Astrocyte (in vitro differentiated cells and primary cell): ENCODE measurements at regions not wholly inside any gene's neighbourhood (a gene's known extent, or its start where the extent isn't known, plus 50 kb on each side); places are given as distances from the start of the nearest gene placed in this dataset.

Experiments used
- DNase-seq: peaks from one replicate; pipeline ENCODE4 v3.0.0-alpha.2; 2010; ENCODE audit warnings: low read depth
- FAIRE-seq: peaks from 2 replicates; lab custom pipeline; 2011; peaks lifted over from hg19 to GRCh38; lab: Jason Lieb, UNC
- H2AFZ ChIP-seq: 2 replicates; pipeline ENCODE4 v1.6.0; 2012; ENCODE audit warnings: low read depth, low read length, inconsistent platforms
- H3K27ac ChIP-seq: 2 replicates; pipeline ENCODE4 v1.5.1; 2011; ENCODE audit warnings: low read depth, low read length, inconsistent platforms
- H3K27me3 ChIP-seq: 2 replicates; pipeline ENCODE4 v1.6.0; 2011; ENCODE audit warnings: low read length, inconsistent platforms; ENCODE audit not compliant: insufficient read depth
- H3K36me3 ChIP-seq: 2 replicates; pipeline ENCODE4 v1.5.1; 2011; ENCODE audit warnings: low read length, inconsistent platforms; ENCODE audit not compliant: insufficient read depth
- H3K4me1 ChIP-seq: 2 replicates; pipeline ENCODE4 v1.5.1; 2011; ENCODE audit warnings: low read length, inconsistent platforms; ENCODE audit not compliant: insufficient read depth
- H3K4me2 ChIP-seq: 2 replicates; pipeline ENCODE4 v1.6.0; 2012; ENCODE audit warnings: low read length, inconsistent platforms
- H3K4me3 ChIP-seq: 2 replicates; pipeline ENCODE4 v1.5.1; 2011; ENCODE audit warnings: low read depth, mild to moderate bottlenecking, low read length, inconsistent platforms; ENCODE audit not compliant: insufficient read depth
- H3K79me2 ChIP-seq: 2 replicates; pipeline ENCODE4 v1.6.0; 2012; ENCODE audit warnings: mild to moderate bottlenecking, low read length, inconsistent platforms; ENCODE audit not compliant: insufficient read depth
- H3K9ac ChIP-seq: 2 replicates; pipeline ENCODE4 v1.6.0; 2012; ENCODE audit warnings: mild to moderate bottlenecking, low read length, inconsistent platforms
- H3K9me3 ChIP-seq: 2 replicates; pipeline ENCODE4 v1.5.1; 2012; ENCODE audit warnings: low read depth, mild to moderate bottlenecking, low read length, inconsistent platforms; ENCODE audit not compliant: insufficient read depth
- H4K20me1 ChIP-seq: 2 replicates; pipeline ENCODE4 v1.6.0; 2012; ENCODE audit warnings: low read length, inconsistent platforms; ENCODE audit not compliant: insufficient read depth
- H3K27ac Mint-ChIP-seq: one replicate; pipeline ENCODE4 v1.8.0; 2021; ENCODE audit warnings: mild to moderate bottlenecking, mixed read lengths; ENCODE audit not compliant: unreplicated experiment
- H3K27me3 Mint-ChIP-seq: one replicate; pipeline ENCODE4 v1.8.0; 2021; ENCODE audit warnings: low read depth, mixed read lengths; ENCODE audit not compliant: unreplicated experiment
- H3K36me3 Mint-ChIP-seq: one replicate; pipeline ENCODE4 v1.8.0; 2021; ENCODE audit warnings: low read depth, mixed read lengths; ENCODE audit not compliant: unreplicated experiment
- H3K4me1 Mint-ChIP-seq: one replicate; pipeline ENCODE4 v1.8.0; 2021; ENCODE audit warnings: low read depth, mixed read lengths; ENCODE audit not compliant: unreplicated experiment
- H3K4me3 Mint-ChIP-seq: one replicate; pipeline ENCODE4 v1.8.0; 2021; ENCODE audit warnings: mild to moderate bottlenecking, moderate library complexity, mixed read lengths; ENCODE audit not compliant: unreplicated experiment
- H3K9me3 Mint-ChIP-seq: one replicate; pipeline ENCODE4 v1.8.0; 2021; ENCODE audit warnings: mild to moderate bottlenecking, mixed read lengths; ENCODE audit not compliant: unreplicated experiment
- CTCF ChIP-seq: IDR thresholded peaks from 2 replicates; pipeline ENCODE4 v1.5.1; 2011; ENCODE audit warnings: low read depth, mild to moderate bottlenecking, inconsistent platforms, low read length, moderate library complexity; ENCODE audit not compliant: insufficient read depth
- EZH2 ChIP-seq: IDR thresholded peaks from 2 replicates; pipeline ENCODE4 v1.6.1; 2012; ENCODE audit warnings: mild to moderate bottlenecking, low read length, inconsistent platforms; ENCODE audit not compliant: insufficient read depth

GRCh38 chr3:180290300-180290699 lies 253.6 kb upstream of the PEX5L start:
- Histone ChIP-seq H3K36me3 (no peaks in the 10 kb centered on the region), H3K27ac (no peak overlapping the region), H4K20me1 (no peaks in the 10 kb centered on the region), H3K9me3 (no peaks in the 10 kb centered on the region), H3K4me3 (no peak overlapping the region), H3K4me1 (no peaks in the 10 kb centered on the region), H2AFZ (no peak overlapping the region), H3K79me2 (no peaks in the 10 kb centered on the region), H3K9ac (no peak overlapping the region), H3K27me3 (no peaks in the 10 kb centered on the region), H3K4me2 (no peak overlapping the region)
- Mint-ChIP-seq H3K27ac (no peak overlapping the region), H3K4me3 (no peak overlapping the region), H3K9me3 (no peaks in the 10 kb centered on the region), H3K4me1 (no peaks in the 10 kb centered on the region), H3K36me3 (no peaks in the 10 kb centered on the region), H3K27me3 (no peaks in the 10 kb centered on the region)
- DNase-seq = no peak
- no peak for TF ChIP-seq CTCF
- no peak for TF ChIP-seq EZH2
- FAIRE-seq = no peak

- Histone ChIP-seq H4K20me1 (no peaks in the 10 kb centered on the region), H3K9ac (no peak overlapping the region), H3K36me3 (no peaks in the 10 kb centered on the region), H2AFZ (no peak overlapping the region), H3K4me2 (no peak overlapping the region), H3K9me3 (no peaks in the 10 kb centered on the region), H3K27me3 (no peaks in the 10 kb centered on the region), H3K27ac (no peak overlapping the region), H3K4me1 (no peaks in the 10 kb centered on the region), H3K79me2 (no peaks in the 10 kb centered on the region), H3K4me3 (no peak overlapping the region)
- FAIRE-seq (no peak), DNase-seq (no peak)
- no peaks in the 10 kb centered on the region for H3K9me3 Mint-ChIP-seq
- H3K4me3 Mint-ChIP-seq = no peak overlapping the region
- H3K27ac Mint-ChIP-seq = no peak overlapping the region
- TF ChIP-seq CTCF (no peak), EZH2 (no peak)
- no peaks in the 10 kb centered on the region for H3K27me3 Mint-ChIP-seq
- peaks cover 7% of the 10 kb centered on the region for H3K4me1 Mint-ChIP-seq
- no peaks in the 10 kb centered on the region for H3K36me3 Mint-ChIP-seq
Observed at GRCh38 chr3:180294282-180295027, 257.7 kb upstream of the PEX5L start.

GRCh38 chr3:180295811-180296210 lies 259.1 kb upstream of the PEX5L start:
- Histone ChIP-seq H3K27ac (no peak overlapping the region), H3K9ac (no peak overlapping the region), H3K79me2 (no peaks in the 10 kb centered on the region), H3K4me2 (no peak overlapping the region), H3K4me3 (no peak overlapping the region), H3K27me3 (no peaks in the 10 kb centered on the region), H3K9me3 (no peaks in the 10 kb centered on the region), H3K36me3 (no peaks in the 10 kb centered on the region), H3K4me1 (no peaks in the 10 kb centered on the region), H2AFZ (no peak overlapping the region), H4K20me1 (no peaks in the 10 kb centered on the region)
- Mint-ChIP-seq H3K9me3 (no peaks in the 10 kb centered on the region), H3K4me3 (no peak overlapping the region), H3K4me1 (peaks cover 7% of the 10 kb centered on the region), H3K27ac (no peak overlapping the region), H3K27me3 (no peaks in the 10 kb centered on the region), H3K36me3 (no peaks in the 10 kb centered on the region)
- FAIRE-seq (no peak), DNase-seq (no peak)
- TF ChIP-seq EZH2 (no peak), CTCF (no peak)
